Sigmoid colon (tissue), 4 donors: ENCODE measurements at regions not wholly inside any gene's neighbourhood (a gene's known extent, or its start where the extent isn't known, plus 50 kb on each side); places are given as distances from the start of the nearest gene placed in this dataset.

Experiments
- CTCF ChIP-seq, 4 experiments: fragments of 450-650 bp in 3 of 4; fragments of 200-600 bp in 1 of 4; IDR thresholded peaks; one replicate each; pipeline ENCODE4 v1.5.1; 2016 to 2019; ENCODE audit warnings: antibody characterized with exemption in 4 of 4, mild to moderate bottlenecking in 3 of 4, moderate library complexity in 2 of 4
- EP300 ChIP-seq, 4 donors: sonication (generic); formaldehyde crosslinking; IDR thresholded peaks; one replicate each; pipeline ENCODE4 v1.6.1; 2017; ENCODE audit warnings: antibody characterized with exemption in 4 of 4

DNA sequence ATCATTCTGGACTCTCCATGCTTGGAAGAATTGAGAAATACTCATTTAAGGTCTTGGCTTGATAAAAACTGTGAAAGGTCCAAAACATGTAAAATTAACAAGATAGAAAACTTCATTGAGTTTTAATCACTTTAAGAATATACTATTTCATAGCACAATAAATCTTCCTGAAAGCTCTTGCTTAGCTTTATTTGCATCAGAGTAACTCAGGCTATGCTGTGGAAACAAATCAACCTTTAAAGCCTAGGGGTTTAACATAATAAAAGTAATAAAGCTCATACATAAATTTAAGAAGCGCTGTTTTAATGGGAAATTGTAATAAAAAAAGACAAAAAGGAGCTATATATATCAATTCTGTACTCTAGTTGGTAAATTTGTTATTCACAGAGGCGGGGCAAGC, 77.2 kb upstream of the PTCHD4 start:
- TF ChIP-seq CTCF (IDR thresholded peaks at IDR 0.05): no peak
- no peak for TF ChIP-seq EP300 (IDR thresholded peaks at IDR 0.05)
